ENCODE measurements at regions not wholly inside any gene's neighbourhood (a gene's known extent, or its start where the extent isn't known, plus 50 kb on each side); places are given as distances from the start of the nearest gene placed in this dataset.

DNA sequence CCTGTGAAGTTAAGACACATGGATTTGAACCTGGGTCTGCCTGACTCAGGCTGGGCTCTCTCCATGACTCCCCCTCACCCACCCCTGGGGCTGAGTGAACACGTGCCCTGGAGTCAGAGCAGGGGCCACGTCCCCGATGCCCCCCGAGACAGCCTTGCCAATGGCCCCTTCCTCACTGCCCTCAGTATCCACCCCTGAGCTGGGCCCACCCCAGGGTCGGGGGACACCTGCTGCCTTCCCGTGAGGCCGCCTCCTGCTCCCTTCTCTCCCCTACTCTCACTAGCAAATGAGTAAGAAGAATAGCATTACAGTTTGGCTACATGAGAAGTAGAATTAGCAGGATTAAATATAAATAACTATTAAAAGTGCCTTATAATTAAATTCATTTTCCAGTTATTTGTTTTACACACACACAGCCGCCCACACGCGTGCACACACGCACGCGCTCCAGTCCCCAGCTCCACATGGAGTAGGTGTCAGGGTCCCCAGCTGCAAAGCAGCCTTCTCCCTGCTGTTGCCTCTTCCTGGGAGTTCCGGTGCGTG, 117.4 kb upstream of the LINGO1 start:
- DNase-seq = no peak

DNA sequence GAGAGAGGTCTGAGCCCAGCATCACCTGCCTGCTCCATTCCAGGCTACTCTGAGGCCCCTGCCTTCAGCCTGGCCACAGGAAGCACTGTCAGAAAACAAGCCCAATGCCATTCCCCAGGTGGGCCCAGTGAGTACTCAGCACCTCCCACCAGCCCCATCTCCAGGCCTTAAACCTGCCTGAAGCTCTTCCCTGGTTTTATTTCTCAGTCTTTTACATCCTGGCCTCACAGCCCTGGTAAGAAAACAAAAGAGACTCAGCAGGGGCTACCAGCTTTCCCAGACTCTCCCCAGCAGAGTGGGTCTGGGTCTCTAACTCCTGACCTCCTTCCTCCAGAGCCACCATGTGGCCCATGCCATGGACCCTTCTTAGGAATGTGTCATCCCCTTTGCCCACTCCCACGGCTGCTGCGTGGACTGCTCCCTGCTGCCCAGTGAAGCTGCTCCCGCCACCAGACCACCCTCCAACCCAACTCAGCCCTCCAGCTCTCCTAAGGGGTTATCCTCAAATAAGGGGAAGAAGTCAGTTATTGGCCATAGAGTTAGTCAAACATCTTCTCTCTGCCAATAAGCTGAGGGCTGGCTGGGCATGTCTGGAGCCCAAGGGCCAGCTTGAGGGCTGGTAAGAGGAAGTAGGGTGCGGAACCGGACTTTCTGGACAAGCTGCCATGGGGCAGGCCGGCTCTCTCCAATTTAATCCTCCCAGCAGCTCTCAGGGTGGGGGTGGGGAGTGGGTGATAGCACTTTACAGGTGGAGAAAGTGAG, 116.7 kb upstream of the LINGO1 start:
- DNase-seq = no peak

DNA sequence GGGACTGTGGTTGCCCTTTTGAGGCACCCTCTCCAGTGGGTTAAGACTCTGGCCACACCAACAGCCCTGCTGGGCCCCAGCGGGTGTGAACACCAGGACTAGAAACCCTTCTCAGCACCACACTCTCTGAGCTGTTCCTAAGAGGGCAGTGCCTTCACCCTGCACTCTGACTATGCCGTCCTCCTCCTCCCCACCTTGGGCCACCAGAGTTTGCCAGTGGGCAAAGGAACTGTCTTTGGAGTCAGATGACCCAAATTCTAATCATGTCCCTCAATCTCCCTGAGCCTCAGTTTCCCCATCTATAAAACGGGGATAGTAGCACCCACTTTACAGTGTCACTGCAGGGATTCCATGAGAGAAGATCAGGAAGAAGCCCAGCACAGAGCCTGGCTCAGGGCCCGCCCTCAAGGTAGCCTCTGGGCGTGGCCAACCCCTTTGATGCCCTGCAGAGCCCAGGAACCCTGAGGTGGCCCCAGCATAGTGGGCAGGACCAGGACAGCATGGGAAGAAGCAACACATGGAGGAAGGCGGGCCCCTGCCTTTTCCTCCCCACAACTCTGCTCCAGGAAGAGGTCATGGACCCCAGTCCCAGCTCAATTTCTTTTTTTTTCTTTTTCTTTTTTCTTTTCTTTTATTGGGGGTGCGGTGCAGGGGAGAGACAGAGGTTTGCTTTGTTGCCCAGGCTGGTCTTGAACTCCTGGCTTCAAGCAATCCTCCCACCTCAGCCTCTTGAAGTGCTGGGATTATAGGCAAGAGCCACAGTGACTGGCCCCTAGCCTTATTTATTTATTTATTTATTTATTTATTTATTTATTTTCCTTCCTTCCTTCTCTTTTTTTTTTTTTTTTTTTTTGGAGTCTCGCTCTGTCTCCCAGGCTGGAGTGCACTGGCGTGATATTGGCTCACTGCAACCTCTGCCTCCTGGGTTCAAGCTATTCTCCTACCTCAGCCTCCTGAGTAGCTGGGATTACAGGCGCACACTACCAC, 115.7 kb upstream of the LINGO1 start:
- DNase-seq = no peak

DNA sequence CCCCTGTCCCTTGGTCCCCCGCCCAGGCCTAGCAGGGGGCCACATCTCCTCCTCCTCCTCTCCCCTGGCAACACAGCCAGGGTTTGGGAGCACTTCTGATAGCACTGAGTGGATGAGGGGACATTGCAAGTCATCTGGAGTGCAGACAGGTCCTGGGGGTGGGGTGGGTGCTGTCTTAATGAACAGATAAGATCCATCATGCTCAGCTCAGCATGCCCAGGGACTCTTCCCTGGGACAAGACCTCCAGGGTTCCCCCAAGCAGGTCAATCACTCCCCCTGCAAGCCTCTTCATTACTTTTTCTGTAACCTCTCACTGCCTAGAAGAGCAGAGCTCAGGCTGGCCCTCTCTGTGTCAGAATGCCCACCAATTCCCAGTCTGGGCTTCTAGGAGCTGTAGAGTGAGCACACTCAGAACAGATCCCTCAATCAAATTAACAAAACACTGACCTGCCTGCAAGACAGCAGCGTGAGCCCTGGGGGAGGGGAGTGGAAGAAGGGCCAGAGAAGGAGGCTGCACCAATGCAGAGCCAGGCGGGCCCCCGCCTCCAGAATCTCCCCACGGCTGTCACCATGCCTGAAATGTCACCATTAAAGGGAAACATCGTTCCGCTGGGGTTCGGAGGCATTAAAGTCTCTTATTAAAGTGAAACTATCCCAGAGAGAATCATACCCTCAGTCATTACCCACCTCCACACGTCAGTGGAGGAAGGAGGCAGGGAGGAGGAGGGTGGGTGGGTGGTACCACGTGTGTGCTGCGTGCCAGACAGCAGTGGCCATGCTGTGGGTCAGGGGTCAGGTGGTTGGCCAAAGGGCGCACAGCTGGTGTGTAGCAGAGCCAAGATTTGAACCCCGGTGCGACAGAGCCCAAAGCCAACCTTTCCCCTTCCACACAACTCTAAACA, 114.7 kb upstream of the LINGO1 start:
- DNase-seq = no peak

DNA sequence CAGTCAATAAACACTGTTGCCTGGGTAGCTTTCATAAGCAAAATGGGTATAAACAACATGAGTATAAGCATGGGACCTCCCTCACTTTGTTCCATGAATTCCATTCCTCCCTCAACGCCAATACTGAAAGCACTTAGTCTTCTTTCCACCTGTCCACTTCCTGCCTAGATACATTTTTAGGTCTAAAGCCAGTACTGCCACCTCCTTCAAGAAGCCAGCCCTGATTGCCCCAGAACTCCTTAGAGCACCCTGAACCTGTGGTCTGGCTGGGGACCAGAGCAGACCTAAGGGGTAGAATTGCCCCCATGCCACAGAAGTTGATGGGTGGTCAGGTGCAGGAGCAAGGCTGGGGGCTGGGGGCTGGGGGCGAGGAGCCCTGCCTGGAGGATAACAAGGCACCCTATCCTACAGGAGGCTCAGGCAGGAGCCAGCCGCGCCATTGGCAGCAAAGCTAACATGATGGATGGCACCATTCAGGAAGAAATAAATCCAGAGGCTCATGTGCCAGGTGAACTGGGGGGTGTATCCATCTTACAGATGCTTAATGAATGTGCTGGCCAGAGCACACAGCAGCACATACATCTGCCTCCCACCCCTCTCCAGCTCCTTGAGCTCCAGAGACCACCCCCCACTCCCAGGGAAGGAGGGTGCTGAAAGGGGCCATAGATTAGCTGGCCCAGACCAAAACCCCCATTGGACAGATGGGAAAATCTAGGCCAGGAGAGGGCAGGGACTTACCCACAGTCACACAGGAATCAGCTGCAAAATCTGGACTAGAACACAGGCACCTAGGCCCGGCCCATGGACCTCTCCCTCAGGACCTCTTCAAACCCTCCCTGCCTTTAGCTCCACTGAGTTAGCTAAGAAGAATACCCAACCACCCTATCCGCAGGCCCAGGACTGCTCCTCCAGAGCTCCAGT, 113.8 kb upstream of the LINGO1 start:
- no peak for DNase-seq

DNA sequence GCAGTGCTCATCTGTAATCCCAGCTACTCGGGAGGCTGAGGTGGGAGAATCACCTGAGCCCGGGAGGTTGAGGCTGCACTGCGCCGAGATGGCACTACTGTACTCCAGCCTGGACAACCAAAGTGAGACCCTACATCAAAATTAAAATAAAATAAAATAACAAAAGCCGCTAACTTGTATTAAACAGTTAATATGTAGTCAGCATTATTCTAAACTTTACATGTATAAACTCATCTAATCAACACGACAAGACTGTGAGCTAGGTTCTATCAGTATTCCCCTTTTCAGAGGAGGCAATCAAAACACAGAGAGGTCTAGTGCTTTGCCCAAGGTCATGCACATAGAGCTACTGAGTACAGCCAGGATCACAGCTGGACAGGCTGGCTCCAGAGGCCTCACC, 111.7 kb upstream of the LINGO1 start:
- no peak for DNase-seq

DNA sequence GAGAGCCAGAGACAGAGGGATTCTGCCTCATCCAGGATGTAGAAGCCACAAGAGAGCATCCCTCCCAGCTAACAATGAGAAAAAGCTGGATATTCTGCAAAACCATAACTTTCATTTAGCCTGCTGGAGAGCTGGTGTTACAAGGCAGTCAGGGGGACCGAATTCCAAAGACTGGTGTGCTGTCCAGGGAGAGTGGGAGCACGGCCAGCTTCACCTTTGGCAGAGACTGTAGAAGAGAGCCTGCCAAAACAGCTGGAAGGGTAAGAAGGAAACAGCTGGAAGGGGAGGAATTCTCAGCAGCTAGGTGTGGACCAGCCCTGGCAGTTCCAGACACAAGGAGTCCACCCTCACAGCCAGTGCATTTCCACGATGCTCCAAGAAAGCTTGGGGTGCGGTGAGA, 109.9 kb upstream of the LINGO1 start:
- DNase-seq = no peak

DNA sequence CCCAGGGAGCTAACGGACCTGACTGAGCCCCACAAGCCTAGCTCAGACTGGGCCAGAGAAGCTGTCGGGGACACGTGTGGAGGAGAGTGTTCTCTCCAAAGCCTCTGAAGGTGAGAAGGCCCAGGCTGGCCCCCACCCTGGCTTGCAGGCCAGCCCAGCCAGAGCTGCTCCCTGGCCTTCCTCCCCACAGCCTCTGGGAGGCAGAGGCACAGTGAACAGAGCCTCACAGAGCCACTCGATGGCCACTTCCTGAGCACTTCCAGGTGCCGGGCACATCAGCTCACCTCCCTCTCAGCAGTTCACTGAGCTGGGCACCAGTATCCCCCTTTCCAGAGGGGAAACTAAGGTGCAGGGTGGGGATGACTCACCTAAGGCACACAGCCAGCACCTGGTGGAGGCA, 109.4 kb upstream of the LINGO1 start:
- no peak for DNase-seq

DNA sequence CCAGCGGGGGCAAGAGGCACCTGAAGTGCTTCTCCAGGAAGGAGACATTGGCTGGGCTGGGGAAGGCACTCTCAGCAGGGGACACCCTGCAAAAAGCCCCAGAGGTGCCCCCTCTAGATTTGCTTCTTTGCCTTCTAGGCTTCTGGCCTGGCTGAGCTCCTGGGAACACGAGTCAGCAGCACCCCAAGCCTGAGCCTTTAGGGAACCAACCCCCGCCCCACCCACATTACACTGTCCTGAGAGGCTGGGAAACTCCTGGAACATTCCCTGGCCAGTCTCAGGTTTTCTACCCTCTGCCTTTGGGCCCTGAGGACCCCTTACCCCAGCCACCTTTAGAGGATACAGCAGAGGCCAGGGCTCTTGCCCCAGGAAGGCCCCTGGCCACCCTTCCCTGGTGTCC, 108.4 kb upstream of the LINGO1 start:
- no peak for DNase-seq

DNA sequence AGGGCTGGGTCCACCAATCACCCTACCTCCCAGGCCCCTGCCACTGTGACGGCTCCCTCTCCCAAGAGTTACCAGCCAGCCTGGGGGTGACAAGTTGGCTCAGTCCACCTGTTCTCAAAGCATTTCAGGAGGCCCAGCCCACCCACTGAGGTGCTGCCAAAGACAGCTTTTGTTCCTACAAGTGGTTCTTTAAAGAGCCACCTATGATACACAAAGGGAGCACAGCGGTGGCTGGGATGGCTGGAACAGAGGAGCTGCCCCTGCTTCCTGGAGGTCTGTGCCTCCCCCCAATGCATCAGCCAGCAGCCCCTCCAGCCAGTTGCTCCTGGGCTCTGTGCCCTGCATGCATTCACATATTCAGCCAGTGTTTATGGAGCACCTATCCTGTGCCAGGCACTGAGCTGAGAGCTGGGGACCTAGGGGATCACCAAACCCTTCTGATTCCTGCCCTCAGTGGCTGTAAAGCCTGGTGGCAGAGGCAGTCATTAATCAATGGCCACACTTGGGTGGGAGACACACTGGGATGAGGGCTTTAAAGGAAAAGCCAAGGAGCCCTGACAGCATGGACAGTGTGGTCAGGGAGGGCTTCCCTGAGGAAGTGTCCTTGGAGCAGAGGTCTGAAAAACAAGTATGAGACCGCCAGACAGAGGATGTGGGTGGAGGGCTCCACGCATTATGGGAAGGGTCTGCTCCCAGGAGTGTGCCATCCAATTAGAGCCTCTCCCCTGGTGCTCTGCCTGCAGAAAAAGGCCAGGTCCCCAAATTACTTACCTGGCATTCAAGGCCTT, 107.1 kb upstream of the LINGO1 start:
- no peak for DNase-seq

DNA sequence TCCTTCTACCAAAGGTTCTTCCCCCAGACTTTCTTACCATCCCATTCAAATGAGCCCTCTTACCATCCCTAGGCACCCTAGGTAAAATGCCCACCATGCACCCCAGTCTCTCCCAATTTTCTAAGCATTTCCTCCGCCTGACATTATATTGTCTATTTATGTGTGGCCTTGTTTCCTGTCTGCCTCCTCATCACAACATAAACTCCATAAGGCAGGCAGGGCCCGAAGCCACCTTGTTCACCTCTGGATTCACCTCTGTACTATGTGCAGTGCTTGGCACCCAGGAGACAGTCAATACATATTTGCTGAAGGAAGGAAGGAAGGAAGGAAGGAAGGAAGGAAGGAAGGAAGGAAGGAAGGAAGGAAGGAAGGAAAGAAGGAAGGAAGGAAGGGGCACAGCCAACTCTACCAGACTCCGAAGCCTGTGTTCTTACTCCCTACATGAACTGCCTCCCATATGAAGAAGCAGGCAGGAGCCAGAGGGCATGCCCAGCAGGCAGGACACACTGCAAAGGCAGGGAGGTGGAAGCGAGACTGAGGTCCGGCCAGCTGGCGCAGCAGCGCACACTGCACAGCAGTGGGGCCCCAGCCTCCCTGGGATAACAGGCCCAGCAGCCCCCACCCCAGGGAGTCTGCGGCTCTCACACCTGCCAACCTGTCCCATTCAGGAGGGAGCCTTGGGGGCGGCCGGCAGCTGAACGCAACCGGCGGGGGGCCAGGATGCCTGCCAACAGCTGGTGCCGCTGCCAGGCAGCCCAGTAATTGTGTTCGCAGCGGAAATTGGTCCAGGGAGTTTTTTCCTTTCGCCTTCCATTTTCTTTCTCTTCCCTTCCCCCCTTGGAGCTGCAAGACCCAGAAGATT, 106.0 kb upstream of the LINGO1 start:
- no peak for DNase-seq

DNA sequence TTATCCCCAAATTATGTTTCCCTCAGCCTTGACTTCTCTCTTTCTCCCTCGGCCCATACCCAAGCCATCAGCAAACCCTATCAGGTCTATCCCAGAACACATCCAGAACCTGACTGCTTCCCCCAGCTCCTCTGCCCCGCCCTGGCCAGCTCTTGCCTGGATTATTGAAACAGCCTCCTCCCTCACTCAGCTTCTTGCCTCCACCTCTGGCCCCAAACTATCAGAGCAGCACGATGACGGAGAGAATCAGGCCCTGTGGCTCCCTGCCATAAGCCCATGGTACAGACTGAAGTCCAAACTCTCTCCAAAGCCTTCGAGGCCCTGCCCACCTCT, 105.3 kb upstream of the LINGO1 start:
- DNase-seq = no peak

DNA sequence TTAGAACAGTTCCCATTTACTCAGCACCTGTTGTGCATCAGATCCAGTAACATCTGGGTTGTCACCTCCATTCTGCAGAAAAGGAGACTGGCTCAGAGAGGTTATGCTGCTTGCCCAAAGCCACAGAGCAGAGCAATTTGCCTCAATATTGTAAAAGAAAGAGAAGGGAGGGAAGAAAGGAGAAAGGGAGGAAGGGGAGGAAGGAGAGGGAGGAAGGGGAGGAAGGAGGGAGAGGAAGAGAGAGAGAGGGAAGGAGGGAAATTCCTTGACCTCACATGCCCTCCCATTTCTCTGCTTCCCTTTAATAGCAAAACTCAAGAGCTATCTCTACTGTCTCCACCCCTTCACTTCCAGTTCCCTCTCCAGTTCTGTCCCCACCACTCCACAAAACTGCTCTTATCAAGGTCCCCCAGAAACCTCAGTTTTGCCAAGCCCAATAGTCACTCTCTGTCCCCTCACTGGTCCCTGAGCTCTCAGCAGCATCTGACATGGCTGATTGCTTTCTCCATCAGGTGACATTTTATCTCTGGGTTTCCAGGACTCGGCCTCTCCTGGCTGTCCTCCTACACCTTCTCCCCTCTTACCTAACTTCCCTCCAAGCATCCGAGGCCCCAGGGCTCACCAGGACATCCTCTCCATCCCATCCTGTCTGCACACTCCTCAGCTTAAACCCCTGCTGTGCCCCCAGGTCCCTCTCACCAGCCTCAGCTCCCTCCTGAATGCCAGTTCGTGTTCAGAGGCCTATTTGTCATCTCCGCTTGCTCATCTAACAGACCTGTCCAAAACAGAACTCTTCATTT, 104.7 kb upstream of the LINGO1 start:
- no peak for DNase-seq

DNA sequence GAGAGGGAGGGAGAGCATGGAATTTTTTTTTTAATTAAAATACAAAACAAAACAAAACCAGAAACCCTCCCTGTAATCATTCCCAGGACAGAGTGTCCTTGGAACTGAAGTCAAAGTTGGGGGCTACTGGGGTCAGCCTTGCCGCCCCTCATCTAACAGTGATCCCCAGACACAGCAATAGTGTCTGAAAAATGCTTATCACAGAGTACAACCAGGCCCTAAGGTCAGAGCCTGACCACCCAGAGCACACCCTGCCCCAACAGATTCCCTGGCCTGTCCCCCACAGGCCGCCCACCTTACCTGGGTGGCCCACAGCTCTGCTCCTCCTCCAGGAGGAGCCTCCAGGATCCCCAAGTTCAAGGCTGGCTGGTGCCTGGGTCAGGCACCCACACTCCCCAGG, 101.6 kb upstream of the LINGO1 start:
- DNase-seq = no peak

DNA sequence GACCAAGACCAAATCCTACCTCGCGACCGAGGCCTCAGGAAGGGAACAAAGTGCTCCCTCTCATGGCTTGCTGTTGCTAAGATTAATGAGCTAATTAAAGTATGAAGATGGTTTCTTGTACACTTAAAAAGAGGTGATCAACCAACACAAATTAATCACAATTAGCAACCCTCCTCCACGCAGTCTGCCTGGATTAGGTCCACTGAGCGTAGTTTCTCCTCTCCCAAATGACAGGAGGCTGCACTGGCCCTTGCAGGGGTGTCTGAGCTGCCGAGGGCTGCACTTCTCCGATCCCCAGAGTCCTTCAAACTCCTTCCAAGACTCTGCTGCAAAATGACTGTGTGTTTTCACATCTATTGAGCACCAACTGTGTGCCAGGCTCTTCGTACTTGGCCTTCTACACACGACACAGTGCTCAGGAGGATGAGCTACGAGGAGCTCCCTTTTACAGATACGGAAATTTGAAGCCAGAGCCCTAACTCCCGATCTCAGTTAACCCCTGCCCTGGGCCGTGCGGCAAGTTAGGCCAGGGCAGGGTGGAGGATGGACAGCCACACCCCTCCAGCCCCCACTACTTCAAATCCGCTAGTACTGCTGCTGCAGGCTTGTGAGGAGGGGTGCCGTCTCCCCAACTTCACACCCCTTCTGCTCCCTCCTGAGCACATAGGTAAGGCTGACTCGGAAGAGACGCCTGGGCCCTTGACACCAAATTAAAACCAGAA, 101.0 kb upstream of the LINGO1 start:
- no peak for DNase-seq

DNA sequence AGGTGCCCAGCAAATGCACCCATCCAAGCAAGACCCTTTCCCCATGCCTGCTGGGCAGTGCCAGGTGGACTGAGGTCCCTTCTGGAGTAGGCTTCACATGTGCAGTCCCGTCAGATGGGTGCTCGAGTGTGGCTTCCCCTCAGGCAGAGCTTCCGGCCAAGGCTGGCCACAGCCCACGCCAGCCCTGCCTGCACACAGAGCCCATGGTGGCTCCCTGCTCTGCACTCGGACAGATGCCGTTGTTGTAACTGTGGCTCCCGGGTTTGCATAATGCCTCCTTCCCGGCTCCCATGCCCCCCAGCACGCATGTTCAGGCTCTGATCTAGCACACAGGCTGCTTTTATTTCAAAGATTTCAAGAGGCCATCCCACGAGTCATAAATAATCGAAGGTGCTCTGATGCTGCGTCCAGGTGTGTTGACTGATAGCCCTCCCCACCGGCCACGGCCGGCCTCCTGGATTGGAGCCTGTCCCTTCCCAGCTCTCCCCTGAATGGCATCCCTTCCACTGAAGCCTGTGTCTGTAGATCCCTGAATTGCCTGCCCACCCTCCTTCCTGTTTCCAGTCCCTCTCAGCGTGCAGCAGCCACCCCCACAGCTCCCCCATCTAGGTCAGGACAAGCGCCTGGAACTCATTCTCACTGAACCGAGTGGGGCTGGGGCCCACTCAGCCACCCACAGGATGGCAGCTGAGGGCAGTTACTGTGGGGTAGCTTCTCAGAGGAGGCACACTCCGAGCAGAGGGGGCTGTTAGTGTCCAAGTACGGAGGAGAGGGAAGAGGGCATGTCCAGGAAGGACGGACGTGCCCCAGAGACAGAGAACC, 100.0 kb upstream of the LINGO1 start:
- DNase-seq = no peak

DNA sequence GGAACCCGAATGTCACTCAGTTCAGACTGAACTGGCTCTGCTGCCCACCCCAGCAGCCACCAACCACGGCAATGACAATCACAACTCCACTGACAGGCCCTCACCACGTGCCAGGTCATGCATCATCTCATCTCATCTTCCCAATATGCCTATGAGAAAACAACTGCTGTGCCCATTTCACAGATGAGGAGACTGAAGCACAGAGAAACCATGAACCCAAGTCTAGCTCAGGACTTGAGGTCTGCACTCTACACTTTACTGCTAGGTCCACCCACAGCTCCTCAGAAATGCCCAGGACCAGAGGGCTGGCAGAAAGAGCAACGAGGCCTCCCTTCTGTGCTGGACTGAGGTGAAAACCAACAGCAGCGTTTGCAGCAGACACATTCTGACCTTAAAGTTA, 99.2 kb upstream of the LINGO1 start:
- no peak for DNase-seq
